AG04450 (cell line): ENCODE measurements at regions not wholly inside any gene's neighbourhood (a gene's known extent, or its start where the extent isn't known, plus 50 kb on each side); places are given as distances from the start of the nearest gene placed in this dataset.

Experiments used
- CTCF ChIA-PET: fragments of 300-600, 350-600 bp; formaldehyde crosslinking; extraction: SDS; loops from one replicate; lab custom pipeline; 2022; ENCODE audit warnings: antibody characterized with exemption, inconsistent platforms; lab: Charles Lee
- POLR2A ChIA-PET: fragments of 350-600 bp; formaldehyde crosslinking; extraction: SDS; loops from one replicate; lab custom pipeline; 2021; ENCODE audit warnings: antibody characterized with exemption, inconsistent platforms; lab: Yijun Ruan, JAX
- DNase-seq: peaks from one replicate; pipeline ENCODE4 v3.0.0-alpha.2; 2011; ENCODE audit warnings: low read depth, low spot score
- H3K27ac ChIP-seq: one replicate; pipeline ENCODE4 v1.5.1; 2012; ENCODE audit warnings: low read depth, low read length, control low read depth
- H3K27me3 ChIP-seq: one replicate; pipeline ENCODE4 v1.6.0; 2012; ENCODE audit warnings: low read length; ENCODE audit not compliant: control insufficient read depth, insufficient read depth
- H3K4me3 ChIP-seq: 2 replicates; pipeline ENCODE4 v1.5.1; 2011; ENCODE audit warnings: mild to moderate bottlenecking, low read depth, low read length, control low read depth
- H3K9me3 ChIP-seq: 2 replicates; pipeline ENCODE4 v1.5.1; 2012; ENCODE audit warnings: low read length; ENCODE audit not compliant: control insufficient read depth, insufficient read depth
- CTCF ChIP-seq: IDR thresholded peaks from 2 replicates; pipeline ENCODE4 v1.5.1; 2011; ENCODE audit warnings: low read depth, low read length, control low read depth, inconsistent platforms

- ChIA-PET CTCF (no interaction called here), POLR2A (no interaction called here)
These were observed 107.1 kb downstream of the TEX36 start for GRCh38 chr10:125575843-125576242.

GRCh38 chr10:125568156-125568555, 114.8 kb downstream of the TEX36 start:
- no peak for DNase-seq
- TF ChIP-seq CTCF = no peak
- no peak overlapping the region for H3K4me3 ChIP-seq
- CTCF ChIA-PET = no interaction called here
- POLR2A ChIA-PET = no interaction called here
- H3K27me3 ChIP-seq = no peaks in the 10 kb centered on the region
- H3K9me3 ChIP-seq = no peaks in the 10 kb centered on the region; the same call in 1 of the 2 replicates
- H3K27ac ChIP-seq = no peak overlapping the region

More at GRCh38 chr10:125575843-125576242, 107.1 kb downstream of the TEX36 start:
- H3K27ac ChIP-seq = no peak overlapping the region
- no peak for DNase-seq
- no peaks in the 10 kb centered on the region for H3K9me3 ChIP-seq
- H3K27me3 ChIP-seq = no peaks in the 10 kb centered on the region
- no peak overlapping the region for H3K4me3 ChIP-seq
- TF ChIP-seq CTCF = no peak

- Histone ChIP-seq H3K4me3 (no peak overlapping the region), H3K9me3 (no peaks in the 10 kb centered on the region; the same call in 1 of the 2 replicates), H3K27ac (no peak overlapping the region), H3K27me3 (no peaks in the 10 kb centered on the region)
- TF ChIP-seq CTCF = no peak
- CTCF ChIA-PET = no interaction called here
- DNase-seq = no peak
- POLR2A ChIA-PET = no interaction called here
These were observed 115.4 kb downstream of the TEX36 start for GRCh38 chr10:125567529-125567928.

GRCh38 chr10:125565046-125565445, 117.9 kb downstream of the TEX36 start:
- H3K4me3 ChIP-seq = no peak overlapping the region
- no peak for TF ChIP-seq CTCF
- no peak for DNase-seq
- no peaks in the 10 kb centered on the region for H3K27me3 ChIP-seq
- ChIA-PET POLR2A (no interaction called here), CTCF (no interaction called here)
- no peak overlapping the region for H3K27ac ChIP-seq
- no peaks in the 10 kb centered on the region; the same call in 1 of the 2 replicates for H3K9me3 ChIP-seq

- TF ChIP-seq CTCF = no peak
- POLR2A ChIA-PET = no interaction called here
- H3K27ac ChIP-seq = no peak overlapping the region
- H3K9me3 ChIP-seq = no peaks in the 10 kb centered on the region; the same call in 1 of the 2 replicates
- no peaks in the 10 kb centered on the region for H3K27me3 ChIP-seq
- CTCF ChIA-PET = no interaction called here
- no peak for DNase-seq
- H3K4me3 ChIP-seq = no peak overlapping the region
These were observed 118.4 kb downstream of the TEX36 start for GRCh38 chr10:125564570-125564969.
